ENCODE measurements at regions not wholly inside any gene's neighbourhood (a gene's known extent, or its start where the extent isn't known, plus 50 kb on each side); places are given as distances from the start of the nearest gene placed in this dataset.

- no peak overlapping the region for H2AFZ ChIP-seq (ENCODE audit: low read depth, low read length)
- CTCF ChIA-PET = no interaction called here
- TF ChIP-seq POLR2AphosphoS5 (IDR thresholded peaks at IDR 0.05; ENCODE audit: insufficient read depth, low read depth, low read length) (no peak), POLR2A (IDR thresholded peaks at IDR 0.05; ENCODE audit: low read depth, low read length) (no peak), FOS (IDR thresholded peaks at IDR 0.05; ENCODE audit: borderline replicate concordance, insufficient read depth, low read length) (no peak)
These were observed 111.2 kb downstream of the OSR1 start for GRCh38 chr2:19247186-19247585.

GRCh38 chr2:19246496-19246895 is 111.9 kb downstream of the OSR1 start:
- POLR2A ChIA-PET = no interaction called here
- intact Hi-C loops (cut with micrococcal nuclease) = no loop called here
- H3K9me1 ChIP-seq (replicated peaks; ENCODE audit: control insufficient read depth, extremely low read depth, insufficient read depth, low read length) = no peaks in the 10 kb centered on the region
- no peaks in the 10 kb centered on the region for H3K79me2 ChIP-seq (ENCODE audit: control insufficient read depth, insufficient read depth, low read length)
- H3K36me3 ChIP-seq (ENCODE audit: control insufficient read depth in 2 of 2, extremely low read depth in 1 of 2, insufficient read depth in 2 of 2, low read length in 2 of 2) = no peaks in the 10 kb centered on the region
- BruUV-seq (replicated peaks) = no TSS peak
- no peak overlapping the region for H3K9ac ChIP-seq (replicated peaks; ENCODE audit: extremely low read depth, insufficient read depth, low read length)
- no peak for FAIRE-seq
- dilution Hi-C loops (cut with MboI; ENCODE audit: extremely low pct_ligation_motif_present, low sequenced_read_pairs) = no loop called here
- no peaks in the 10 kb centered on the region for H4K20me1 ChIP-seq (replicated peaks; ENCODE audit: control insufficient read depth, extremely low read depth, insufficient read depth, low read length)
- H3K27me3 ChIP-seq (ENCODE audit: control insufficient read depth in 2 of 2, insufficient read depth in 2 of 2, low read length in 2 of 2) = no peaks in the 10 kb centered on the region
- CTCF ChIA-PET = no interaction called here
- H3K4me1 ChIP-seq (ENCODE audit: control insufficient read depth, extremely low read depth, insufficient read depth, low read length) = no peaks in the 10 kb centered on the region
- H3K27ac ChIP-seq (ENCODE audit: insufficient read depth, low read depth, low read length) = no peak overlapping the region
- no peak overlapping the region for H3K4me3 ChIP-seq (replicated peaks in 1 of 3; ENCODE audit: insufficient read depth in 1 of 3, low read depth in 1 of 3, low read length in 3 of 3)
- H2AFZ ChIP-seq (ENCODE audit: low read depth, low read length) = no peak overlapping the region
- DNase-seq (ENCODE audit: low read depth, low spot score) = no peak
- no peak overlapping the region for H3K4me2 ChIP-seq (ENCODE audit: insufficient read depth, low read length)
- no peak for TF ChIP-seq POLR2AphosphoS5 (IDR thresholded peaks at IDR 0.05; ENCODE audit: insufficient read depth, low read depth, low read length)
- TF ChIP-seq JUN (IDR thresholded peaks at IDR 0.05; ENCODE audit: borderline replicate concordance, insufficient read depth, insufficient read length, low read depth) = no peak
- TF ChIP-seq GATA2 (IDR thresholded peaks at IDR 0.05; ENCODE audit: insufficient read depth, insufficient read length, low read depth, low read length) = no peak
- TF ChIP-seq CTCF (IDR thresholded peaks at IDR 0.05; ENCODE audit: extremely low read depth in 1 of 2, insufficient read depth in 1 of 2, low read depth in 1 of 2, low read length in 2 of 2) = no peak
- TF ChIP-seq MYC (IDR thresholded peaks at IDR 0.05; ENCODE audit: low read depth, low read length) = no peak
- TF ChIP-seq POLR2A (IDR thresholded peaks at IDR 0.05; ENCODE audit: low read depth, low read length) = no peak
- TF ChIP-seq FOS (IDR thresholded peaks at IDR 0.05; ENCODE audit: borderline replicate concordance, insufficient read depth, low read length) = no peak
- no peak for TF ChIP-seq MAX (IDR thresholded peaks at IDR 0.05; ENCODE audit: insufficient read depth, insufficient read length)
- TF ChIP-seq EZH2 (IDR thresholded peaks at IDR 0.05; ENCODE audit: borderline replicate concordance, low read depth, low read length, severe bottlenecking) = no peak
- H3K9me3 ChIP-seq (replicated peaks; ENCODE audit: control insufficient read depth, insufficient read depth, low read length) = no peaks in the 10 kb centered on the region

More at GRCh38 chr2:19247186-19247585, 111.2 kb downstream of the OSR1 start:
- Histone ChIP-seq H3K27me3 (ENCODE audit: control insufficient read depth in 2 of 2, insufficient read depth in 2 of 2, low read length in 2 of 2) (no peaks in the 10 kb centered on the region), H3K27ac (ENCODE audit: insufficient read depth, low read depth, low read length) (no peak overlapping the region), H3K9me3 (replicated peaks; ENCODE audit: control insufficient read depth, insufficient read depth, low read length) (no peaks in the 10 kb centered on the region), H3K36me3 (ENCODE audit: control insufficient read depth in 2 of 2, extremely low read depth in 1 of 2, insufficient read depth in 2 of 2, low read length in 2 of 2) (no peaks in the 10 kb centered on the region), H3K79me2 (ENCODE audit: control insufficient read depth, insufficient read depth, low read length) (no peaks in the 10 kb centered on the region), H3K9ac (replicated peaks; ENCODE audit: extremely low read depth, insufficient read depth, low read length) (no peak overlapping the region), H3K4me2 (ENCODE audit: insufficient read depth, low read length) (no peak overlapping the region), H4K20me1 (replicated peaks; ENCODE audit: control insufficient read depth, extremely low read depth, insufficient read depth, low read length) (no peaks in the 10 kb centered on the region), H3K4me3 (replicated peaks in 1 of 3; ENCODE audit: insufficient read depth in 1 of 3, low read depth in 1 of 3, low read length in 3 of 3) (no peak overlapping the region), H3K4me1 (ENCODE audit: control insufficient read depth, extremely low read depth, insufficient read depth, low read length) (no peaks in the 10 kb centered on the region), H3K9me1 (replicated peaks; ENCODE audit: control insufficient read depth, extremely low read depth, insufficient read depth, low read length) (no peaks in the 10 kb centered on the region)
- DNase-seq (ENCODE audit: low read depth, low spot score) (no peak), FAIRE-seq (no peak)
- BruUV-seq (replicated peaks) = no TSS peak
- intact Hi-C loops (cut with micrococcal nuclease) (no loop called here), dilution Hi-C loops (cut with MboI; ENCODE audit: extremely low pct_ligation_motif_present, low sequenced_read_pairs) (no loop called here)
- POLR2A ChIA-PET = no interaction called here

Measured in endothelial cell of umbilical vein (primary cell).